M059J (cell line): ENCODE measurements at regions not wholly inside any gene's neighbourhood (a gene's known extent, or its start where the extent isn't known, plus 50 kb on each side); places are given as distances from the start of the nearest gene placed in this dataset.
"Not testable (repeated sequence)": the region's sequence is repeated elsewhere in the genome, so short reads cannot be mapped to it uniquely, and the experiment has no call there.

Experiments used
- DNase-seq: peaks from one replicate; pipeline ENCODE4 v3.0.0-alpha.2; 2012; ENCODE audit warnings: low read depth

DNA sequence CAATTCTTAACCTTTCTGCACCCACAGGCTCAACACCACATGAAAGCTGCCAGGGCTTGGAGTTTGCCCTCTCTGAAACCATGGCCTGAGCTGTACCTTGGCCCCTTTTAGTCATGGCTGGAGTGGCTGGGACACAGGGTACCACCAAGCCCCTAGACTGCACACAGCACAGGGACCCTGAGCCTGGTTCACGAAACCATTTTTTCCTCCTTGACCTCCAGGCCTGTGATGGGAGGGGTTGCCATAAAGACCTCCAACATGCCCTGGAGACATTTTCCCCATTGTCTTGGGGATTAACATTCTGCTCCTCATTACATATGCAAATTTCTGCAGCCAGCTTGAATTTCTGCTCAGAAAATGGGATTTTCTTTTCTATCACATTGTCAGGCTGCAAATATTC lies 113.4 kb downstream of the XPNPEP1 start:
- DNase-seq, result not testable (repeated sequence)

GRCh38 chr10:109801191-109801590 lies 122.1 kb downstream of the XPNPEP1 start:
- not testable (repeated sequence) for DNase-seq

DNA sequence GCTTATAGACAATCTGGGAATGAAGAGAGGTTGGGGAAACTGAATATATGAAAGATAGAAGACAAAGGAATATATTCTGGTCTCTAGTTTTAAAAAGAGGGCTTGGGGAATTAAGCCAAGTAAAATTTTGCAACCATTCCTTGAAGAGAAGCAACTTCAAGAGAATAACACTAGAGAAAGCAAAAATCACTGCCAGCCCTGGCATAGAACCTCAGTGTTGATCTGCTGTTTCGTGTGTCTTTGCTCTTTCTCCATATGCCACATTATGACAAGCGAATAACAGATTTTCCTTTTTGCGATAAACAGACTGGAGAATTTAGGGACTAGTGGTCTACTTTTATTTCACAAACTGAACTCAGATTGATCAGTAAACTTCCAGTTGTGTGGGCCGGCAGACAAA lies 132.7 kb downstream of the XPNPEP1 start:
- no peak for DNase-seq

GRCh38 chr10:109784236-109784635 lies 139.1 kb downstream of the XPNPEP1 start:
- peak; percentile 30 for DNase-seq

DNA sequence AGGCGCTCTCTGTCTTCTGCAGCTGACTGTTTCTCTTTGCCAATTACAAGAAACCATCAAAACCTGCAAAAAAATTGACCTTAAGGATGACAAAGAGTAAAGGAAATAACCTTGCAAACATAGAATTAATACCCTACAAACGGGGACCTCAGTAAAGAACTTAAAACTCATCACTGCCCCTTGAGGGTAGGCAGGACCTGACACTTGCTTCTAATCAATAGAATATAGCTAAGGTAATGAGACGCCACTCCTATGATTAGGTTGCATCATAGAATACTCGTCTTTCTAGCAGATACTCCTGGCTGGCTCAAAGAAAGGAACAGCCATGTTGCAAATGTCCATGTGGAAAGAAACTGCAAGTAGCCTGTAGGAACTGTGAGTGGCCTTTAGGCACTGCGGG lies 140.0 kb downstream of the XPNPEP1 start:
- DNase-seq, result no peak

- no peak for DNase-seq
These were observed 142.3 kb downstream of the XPNPEP1 start for GRCh38 chr10:109780997-109781396.

GRCh38 chr10:109778993-109779392 lies 144.3 kb downstream of the XPNPEP1 start:
- no peak for DNase-seq

DNA sequence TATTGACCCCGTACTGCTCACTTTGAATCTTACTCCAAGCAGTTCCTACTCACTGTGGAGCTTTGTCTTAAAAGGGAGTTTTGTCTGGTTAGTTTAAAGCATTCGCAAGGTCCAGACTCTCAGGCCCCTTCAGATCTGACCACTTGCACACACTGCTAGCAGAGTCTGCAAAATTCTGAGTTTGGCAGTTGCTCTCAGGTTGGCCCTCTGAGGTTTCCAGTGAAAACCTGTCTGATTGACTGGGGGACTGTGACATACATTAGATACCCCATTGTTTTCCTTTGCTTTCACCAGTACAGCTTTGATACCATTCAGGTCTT lies 149.2 kb downstream of the XPNPEP1 start:
- DNase-seq, result no peak

- DNase-seq, result peak; percentile 26
These were observed 149.8 kb downstream of the XPNPEP1 start for GRCh38 chr10:109773288-109774120.

DNA sequence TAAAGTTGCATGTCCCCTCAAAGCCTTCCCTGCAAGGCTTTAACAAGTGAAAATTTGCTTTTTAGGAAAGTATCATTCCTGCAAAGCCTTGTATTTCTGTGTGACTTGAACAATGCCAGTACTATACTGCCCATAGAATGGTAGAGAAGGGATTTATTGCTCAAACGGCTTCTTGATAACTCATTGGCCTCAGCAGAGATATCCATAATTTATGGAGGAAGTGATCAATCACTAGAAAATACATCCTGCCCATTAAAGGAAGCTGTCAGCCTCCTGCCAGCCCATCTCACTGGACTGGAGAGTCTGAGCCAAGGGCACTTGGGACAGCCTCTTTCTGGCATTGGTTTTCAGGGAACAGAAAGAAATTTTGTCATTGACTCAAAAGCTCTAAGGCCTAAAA lies 152.6 kb downstream of the XPNPEP1 start:
- no peak for DNase-seq

DNA sequence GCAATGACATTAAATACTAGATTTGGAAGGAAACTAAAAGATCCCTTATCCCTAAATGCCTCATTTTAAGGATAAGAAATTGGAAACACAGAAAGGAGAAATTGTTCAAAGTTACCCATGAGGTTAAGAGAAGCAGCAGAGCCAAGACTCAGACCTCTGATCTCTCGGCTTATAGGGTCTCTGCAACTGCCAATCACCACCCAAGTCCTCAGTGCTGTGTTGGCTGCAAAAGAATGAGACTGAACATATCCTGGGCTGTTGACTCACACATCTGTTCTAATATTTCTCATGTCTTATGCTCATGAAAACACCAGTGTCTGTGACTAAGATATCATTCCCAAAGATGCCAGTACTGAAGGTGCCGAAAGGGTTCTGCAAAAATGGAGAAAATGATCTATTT lies 153.3 kb downstream of the XPNPEP1 start:
- DNase-seq, result no peak

GRCh38 chr10:109765838-109766237 lies 157.5 kb downstream of the XPNPEP1 start:
- no peak for DNase-seq

DNA sequence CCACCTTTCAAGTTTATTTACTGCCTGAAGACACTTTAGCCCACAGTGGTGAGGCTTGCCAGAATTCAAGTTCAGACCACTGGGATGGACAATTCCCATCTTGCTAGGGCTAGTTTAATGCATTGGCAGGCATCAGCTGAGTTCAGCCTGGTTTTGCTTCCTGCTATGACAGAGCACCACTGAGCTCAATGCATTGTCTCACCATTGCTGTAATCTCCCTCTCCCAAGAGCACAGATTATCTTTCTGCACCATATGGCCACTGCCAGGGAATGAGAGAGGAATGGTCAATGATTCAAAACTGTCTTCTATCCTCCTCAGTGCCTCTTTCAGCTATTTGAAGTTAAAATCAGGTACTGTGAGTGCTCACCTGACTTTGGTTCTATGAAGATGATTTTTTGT lies 160.8 kb downstream of the XPNPEP1 start:
- no peak for DNase-seq

- peak; percentile 10 for DNase-seq
These were observed 165.6 kb downstream of the XPNPEP1 start for GRCh38 chr10:109757670-109758069.

- DNase-seq, result no peak
These were observed 176.4 kb downstream of the XPNPEP1 start for GRCh38 chr10:109746861-109747260.

- no peak for DNase-seq
These were observed 179.3 kb downstream of the XPNPEP1 start for GRCh38 chr10:109744020-109744419.

- DNase-seq, result no peak
These were observed 179.7 kb downstream of the XPNPEP1 start for GRCh38 chr10:109743574-109743973.

- DNase-seq, result no peak
These were observed 180.2 kb downstream of the XPNPEP1 start for GRCh38 chr10:109743146-109743545.

GRCh38 chr10:109741712-109742111 lies 181.6 kb downstream of the XPNPEP1 start:
- no peak for DNase-seq

- DNase-seq, result no peak
These were observed 182.9 kb downstream of the XPNPEP1 start for GRCh38 chr10:109740436-109740835.

GRCh38 chr10:109737626-109738025 lies 185.7 kb downstream of the XPNPEP1 start:
- no peak for DNase-seq

GRCh38 chr10:109737009-109737408 lies 186.3 kb downstream of the XPNPEP1 start:
- no peak for DNase-seq

DNA sequence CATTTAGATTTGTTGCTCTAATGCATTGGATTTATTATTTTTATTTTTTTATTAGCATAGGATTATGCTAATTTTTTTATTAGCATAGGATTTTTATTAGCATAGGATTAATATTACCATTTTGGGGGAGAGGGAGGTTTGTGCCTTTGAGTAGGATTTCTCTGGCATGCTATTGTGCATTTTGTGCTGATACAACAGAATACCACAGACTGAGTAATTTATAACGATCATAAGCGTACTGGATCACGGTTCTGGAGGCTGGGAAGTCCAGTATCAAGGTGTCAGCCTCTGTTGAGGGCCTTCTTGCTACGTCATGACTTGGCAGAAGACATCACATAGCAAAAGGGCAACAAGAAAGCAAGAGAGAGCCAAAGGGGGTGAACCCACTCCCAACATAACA lies 187.5 kb downstream of the XPNPEP1 start:
- DNase-seq, result no peak
